Loucy (cell line): ENCODE measurements at regions not wholly inside any gene's neighbourhood (a gene's known extent, or its start where the extent isn't known, plus 50 kb on each side); places are given as distances from the start of the nearest gene placed in this dataset.

Experiments
- CTCF ChIP-seq: fragments of 200-600 bp; sonication (generic); conservative IDR thresholded peaks from 2 replicates; pipeline ENCODE4 v1.5.1; 2014; ENCODE audit warnings: mild to moderate bottlenecking, antibody characterized with exemption, low read length
- EZH2phosphoT487 ChIP-seq: fragments of 200-600 bp; IDR thresholded peaks from 2 replicates; pipeline ENCODE4 v1.6.1; 2018; ENCODE audit warnings: antibody characterized with exemption, mild to moderate bottlenecking, moderate library complexity, borderline replicate concordance

GRCh38 chr7:13724191-13724976 lies 265.1 kb downstream of the ETV1 start:
- TF ChIP-seq CTCF (no peak), EZH2phosphoT487 (no peak)
